K562 (cell line): ENCODE measurements at regions not wholly inside any gene's neighbourhood (a gene's known extent, or its start where the extent isn't known, plus 50 kb on each side); places are given as distances from the start of the nearest gene placed in this dataset.

Experiments
- ATF2 ChIP-seq: sonication (generic); formaldehyde crosslinking; IDR thresholded peaks from 2 replicates; pipeline ENCODE4 v1.8.1; 2022; ENCODE audit warnings: missing genetic modification reagents
- COPS2 ChIP-seq: fragments of 450-650 bp; conservative IDR thresholded peaks from 2 replicates; pipeline ENCODE4 v1.6.1; 2016; ENCODE audit warnings: mild to moderate bottlenecking, moderate library complexity
- CTCF ChIP-seq, 3 experiments: IDR thresholded peaks in 2 of 3; conservative IDR thresholded peaks in 1 of 3; 2 replicates each; pipeline ENCODE4 v1.5.1; 2011 to 2012; ENCODE audit warnings: low read length in 3 of 3, mild to moderate bottlenecking in 3 of 3, control low read depth in 2 of 3, improper control_type of control experiment in 1 of 3, inconsistent platforms in 1 of 3, low read depth in 1 of 3, mixed read lengths in 1 of 3, moderate library complexity in 1 of 3; ENCODE audit not compliant: insufficient read depth in 2 of 3
- EZH2 ChIP-seq: IDR thresholded peaks from 2 replicates; pipeline ENCODE4 v1.6.1; 2012; ENCODE audit warnings: low read depth, mild to moderate bottlenecking, inconsistent platforms, low read length, borderline replicate concordance
- IRF2 ChIP-seq: sonication (generic); formaldehyde crosslinking; IDR thresholded peaks from 2 replicates; pipeline ENCODE4 v1.8.1; 2022; ENCODE audit warnings: mild to moderate bottlenecking, missing genetic modification reagents
- NFYB ChIP-seq: IDR thresholded peaks from 2 replicates; pipeline ENCODE4 v1.6.1; 2011; ENCODE audit warnings: mild to moderate bottlenecking, moderate library complexity; ENCODE audit not compliant: insufficient read length; ENCODE audit errors: extremely low read depth
- PCBP2 ChIP-seq: fragments of 200-400 bp; formaldehyde crosslinking; IDR thresholded peaks from 2 replicates; pipeline ENCODE4 v1.6.1; 2018; ENCODE audit warnings: low read length, low read depth, mild to moderate bottlenecking, moderate library complexity; ENCODE audit not compliant: poor library complexity, severe bottlenecking
- POLR2AphosphoS5 ChIP-seq: IDR thresholded peaks from 2 replicates; pipeline ENCODE4 v1.6.1; 2011; ENCODE audit warnings: mild to moderate bottlenecking, low read depth, low read length, moderate library complexity; ENCODE audit not compliant: control insufficient read depth, insufficient read depth
- SNIP1 ChIP-seq: fragments of 450-650 bp; IDR thresholded peaks from 2 replicates; pipeline ENCODE4 v1.7.1; 2017; ENCODE audit warnings: low read depth, mild to moderate bottlenecking
- TARDBP ChIP-seq: fragments of 450-650 bp; IDR thresholded peaks from 2 replicates; pipeline ENCODE4 v1.6.1; 2016
- ZNF707 ChIP-seq: fragments of 250-450 bp; sonication (Bioruptor Pico); conservative IDR thresholded peaks from 2 replicates; pipeline ENCODE4 v1.8.0; 2022; ENCODE audit warnings: inconsistent platforms, mild to moderate bottlenecking, moderate library complexity
- TF ChIP-seq, protein P1 (sequence below): fragments of 450-650 bp; formaldehyde crosslinking; IDR thresholded peaks from 2 replicates; pipeline ENCODE4 v1.4.0; 2020; ENCODE audit warnings: mild to moderate bottlenecking, moderate library complexity

DNA sequence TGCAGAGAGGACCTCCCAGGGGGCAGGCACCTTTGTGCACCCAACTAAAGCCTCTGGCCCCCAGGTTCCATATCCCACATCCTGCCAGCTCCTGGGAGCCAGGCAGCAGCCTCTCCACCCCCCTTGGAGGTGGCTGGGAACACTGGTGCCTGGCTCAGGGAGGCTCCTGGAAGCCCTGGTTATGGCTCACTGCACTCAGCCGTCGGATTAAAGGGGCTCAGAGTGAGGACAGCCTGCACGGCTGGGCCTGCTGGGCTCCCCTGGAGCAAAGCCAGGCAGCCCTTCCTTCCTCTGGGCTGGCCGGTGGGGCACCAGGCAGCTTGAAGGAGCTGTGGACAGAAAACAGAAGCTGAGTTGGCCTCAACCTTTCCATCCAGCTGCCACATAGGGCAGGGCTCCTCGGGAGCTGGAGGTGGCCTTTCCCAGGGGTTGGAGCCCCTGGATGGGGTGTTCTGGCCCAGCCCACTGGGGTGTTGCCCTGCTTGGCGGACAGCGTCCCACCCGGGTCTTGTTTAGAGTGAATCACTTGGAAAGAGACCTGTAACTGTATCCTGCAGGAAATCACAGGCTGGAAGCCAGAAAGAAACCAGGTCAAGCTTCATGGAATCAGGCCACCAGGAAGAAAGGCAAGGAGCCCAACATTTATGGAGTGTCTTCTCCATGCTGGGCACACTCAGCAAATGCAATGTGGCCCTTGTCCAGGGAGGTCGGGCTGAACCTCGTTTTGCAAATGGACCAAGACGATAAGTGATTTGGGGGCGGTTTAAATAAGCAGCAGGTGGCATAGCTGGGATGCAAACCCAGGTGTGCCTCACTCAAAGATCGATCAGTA, 253.3 kb downstream of the SOX9 start:
- TF ChIP-seq COPS2 (no peak), ATF2 (CRISPR knock-in tag) (no peak), POLR2AphosphoS5 (no peak), NFYB (no peak), ZNF707 (CRISPR knock-in tag) (no peak), PCBP2 (no peak), SNIP1 (no peak), CTCF (IDR thresholded peaks at IDR 0.05 in 2 of 3, conservative IDR thresholded peaks at IDR 0.05 in 1 of 3; ENCODE audit: insufficient read depth in 2 of 3, low read depth in 1 of 3, low read length in 3 of 3) (no peak), EZH2 (no peak), TARDBP (no peak), IRF2 (CRISPR knock-in tag) (no peak)
- TF ChIP-seq, protein P1, sequence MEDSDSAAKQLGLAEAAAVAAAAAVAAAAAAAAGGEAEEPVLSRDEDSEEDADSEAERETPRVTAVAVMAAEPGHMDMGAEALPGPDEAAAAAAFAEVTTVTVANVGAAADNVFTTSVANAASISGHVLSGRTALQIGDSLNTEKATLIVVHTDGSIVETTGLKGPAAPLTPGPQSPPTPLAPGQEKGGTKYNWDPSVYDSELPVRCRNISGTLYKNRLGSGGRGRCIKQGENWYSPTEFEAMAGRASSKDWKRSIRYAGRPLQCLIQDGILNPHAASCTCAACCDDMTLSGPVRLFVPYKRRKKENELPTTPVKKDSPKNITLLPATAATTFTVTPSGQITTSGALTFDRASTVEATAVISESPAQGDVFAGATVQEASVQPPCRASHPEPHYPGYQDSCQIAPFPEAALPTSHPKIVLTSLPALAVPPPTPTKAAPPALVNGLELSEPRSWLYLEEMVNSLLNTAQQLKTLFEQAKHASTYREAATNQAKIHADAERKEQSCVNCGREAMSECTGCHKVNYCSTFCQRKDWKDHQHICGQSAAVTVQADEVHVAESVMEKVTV, result no peak
